Panc1 (cell line): ENCODE measurements at regions not wholly inside any gene's neighbourhood (a gene's known extent, or its start where the extent isn't known, plus 50 kb on each side); places are given as distances from the start of the nearest gene placed in this dataset.

ENCODE experiments used
- ATAC-seq: fragments of 200-7000 bp; cut with Tn5 transposase; 2 replicates; pipeline ENCODE4 v1.9.1; 2020; ENCODE audit warnings: mild to moderate bottlenecking, moderate library complexity
- BruUV-seq: library from RNA; stranded (reverse); fragments of 400-500 nt; replicated peaks from 2 replicates; lab custom pipeline; 2021; lab: Mats Ljungman, UMichigan
- CTCF ChIA-PET: fragments of 300-600 bp; sonication (Branson Sonifier 250); formaldehyde crosslinking; loops from one replicate; lab custom pipeline; 2022; ENCODE audit warnings: antibody characterized with exemption; lab: Charles Lee
- POLR2A ChIA-PET: fragments of 300-600 bp; sonication (Branson Sonifier 250); formaldehyde crosslinking; loops from one replicate; lab custom pipeline; 2022; ENCODE audit warnings: antibody characterized with exemption; lab: Charles Lee
- DNase-seq: peaks from one replicate; pipeline ENCODE4 v3.0.0-alpha.2; 2010; ENCODE audit warnings: low read depth, low spot score
- H3K27ac ChIP-seq: 2 replicates; pipeline ENCODE4 v1.5.1; 2011; ENCODE audit warnings: mild to moderate bottlenecking, low read length, inconsistent platforms
- H3K27me3 ChIP-seq: fragments of 200-500 bp; sonication (Bioruptor generic); 2 replicates; pipeline ENCODE4 v1.6.0; 2014; ENCODE audit warnings: low read length, inconsistent platforms; ENCODE audit not compliant: control insufficient read depth, insufficient read depth
- H3K36me3 ChIP-seq: fragments of 200-500 bp; sonication (Bioruptor generic); 2 replicates; pipeline ENCODE4 v1.5.1; 2014; ENCODE audit warnings: inconsistent platforms, mild to moderate bottlenecking, low read length, moderate library complexity; ENCODE audit not compliant: control insufficient read depth, insufficient read depth
- H3K4me1 ChIP-seq: 2 replicates; pipeline ENCODE4 v1.5.1; 2011; ENCODE audit warnings: inconsistent platforms, mild to moderate bottlenecking, low read length, moderate library complexity; ENCODE audit not compliant: control insufficient read depth, insufficient read depth
- H3K4me3 ChIP-seq, 2 experiments: 2 replicates each; pipeline ENCODE4 v1.5.1; 2011 to 2012; ENCODE audit warnings: low read depth in 2 of 2, low read length in 2 of 2, mild to moderate bottlenecking in 2 of 2, inconsistent platforms in 1 of 2, moderate library complexity in 1 of 2
- H3K9me3 ChIP-seq: fragments of 200-500 bp; sonication (Bioruptor generic); 2 replicates; pipeline ENCODE4 v1.5.1; 2014; ENCODE audit warnings: low read depth, mild to moderate bottlenecking, inconsistent platforms, low read length, moderate library complexity; ENCODE audit not compliant: control insufficient read depth, insufficient read depth
- POLR2AphosphoS5 ChIP-seq: IDR thresholded peaks from 2 replicates; pipeline ENCODE4 v1.6.1; 2012; ENCODE audit warnings: mild to moderate bottlenecking, low read depth, low read length, moderate library complexity
- SIN3A ChIP-seq: IDR thresholded peaks from 2 replicates; pipeline ENCODE4 v1.6.1; 2012; ENCODE audit warnings: low read depth, mild to moderate bottlenecking, low read length, moderate library complexity, borderline replicate concordance; ENCODE audit not compliant: insufficient read depth
- TCF7L2 ChIP-seq: IDR thresholded peaks from 2 replicates; pipeline ENCODE4 v1.6.1; 2011; ENCODE audit warnings: mild to moderate bottlenecking, low read depth, low read length, inconsistent platforms
- in situ Hi-C: cut with HindIII; loops from 2 replicates; pipeline ENCODE4 v1.10.0; 2016; ENCODE audit warnings: low sequenced_read_pairs, low pct_unique_long_range_greater_than_20kb
- intact Hi-C: fragments of 100-400 bp; cut with micrococcal nuclease; formaldehyde crosslinking; loops from one replicate; pipeline ENCODE4 v1.10.0; 2022; ENCODE audit not compliant: unreplicated experiment
- TF ChIP-seq, protein P1 (sequence below): fragments of 450-650 bp; IDR thresholded peaks from 2 replicates; pipeline ENCODE4 v1.5.1; 2017; ENCODE audit warnings: mild to moderate bottlenecking
- TF ChIP-seq, protein P2 (sequence below), 2 experiments: IDR thresholded peaks; 2 replicates each; pipeline ENCODE4 v1.6.1; 2011 to 2012; ENCODE audit warnings: low read depth in 2 of 2, control low read depth in 1 of 2, low read length in 1 of 2, mild to moderate bottlenecking in 1 of 2, moderate library complexity in 1 of 2; ENCODE audit not compliant: insufficient read depth in 1 of 2

DNA sequence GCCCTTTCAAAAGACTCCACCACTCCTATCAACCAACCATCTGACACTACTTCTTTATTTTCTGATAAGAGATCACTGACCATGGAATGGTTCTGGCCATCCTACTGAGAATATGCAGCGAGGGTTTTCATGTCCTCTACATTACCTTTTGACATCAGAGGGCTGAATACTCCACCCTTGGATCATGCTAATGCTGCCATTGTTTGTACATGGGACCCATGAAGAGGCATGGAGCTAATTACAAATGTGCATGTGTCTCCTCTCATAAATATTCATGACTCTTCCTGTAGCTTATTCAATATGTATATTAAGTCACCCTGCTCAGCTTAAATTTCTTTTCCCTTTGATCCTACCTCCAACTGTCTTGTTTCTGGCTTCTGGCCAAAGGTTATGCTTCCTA lies 1065.8 kb upstream of the GHITM start:
- in situ Hi-C loops: no loop called here
- ChIA-PET CTCF (no interaction called here), POLR2A (no interaction called here)
- TF ChIP-seq TCF7L2: no peak
- TF ChIP-seq POLR2AphosphoS5: no peak
- TF ChIP-seq, protein P1, sequence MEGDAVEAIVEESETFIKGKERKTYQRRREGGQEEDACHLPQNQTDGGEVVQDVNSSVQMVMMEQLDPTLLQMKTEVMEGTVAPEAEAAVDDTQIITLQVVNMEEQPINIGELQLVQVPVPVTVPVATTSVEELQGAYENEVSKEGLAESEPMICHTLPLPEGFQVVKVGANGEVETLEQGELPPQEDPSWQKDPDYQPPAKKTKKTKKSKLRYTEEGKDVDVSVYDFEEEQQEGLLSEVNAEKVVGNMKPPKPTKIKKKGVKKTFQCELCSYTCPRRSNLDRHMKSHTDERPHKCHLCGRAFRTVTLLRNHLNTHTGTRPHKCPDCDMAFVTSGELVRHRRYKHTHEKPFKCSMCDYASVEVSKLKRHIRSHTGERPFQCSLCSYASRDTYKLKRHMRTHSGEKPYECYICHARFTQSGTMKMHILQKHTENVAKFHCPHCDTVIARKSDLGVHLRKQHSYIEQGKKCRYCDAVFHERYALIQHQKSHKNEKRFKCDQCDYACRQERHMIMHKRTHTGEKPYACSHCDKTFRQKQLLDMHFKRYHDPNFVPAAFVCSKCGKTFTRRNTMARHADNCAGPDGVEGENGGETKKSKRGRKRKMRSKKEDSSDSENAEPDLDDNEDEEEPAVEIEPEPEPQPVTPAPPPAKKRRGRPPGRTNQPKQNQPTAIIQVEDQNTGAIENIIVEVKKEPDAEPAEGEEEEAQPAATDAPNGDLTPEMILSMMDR: no peak
- no peak for TF ChIP-seq SIN3A
- TF ChIP-seq, protein P2, sequence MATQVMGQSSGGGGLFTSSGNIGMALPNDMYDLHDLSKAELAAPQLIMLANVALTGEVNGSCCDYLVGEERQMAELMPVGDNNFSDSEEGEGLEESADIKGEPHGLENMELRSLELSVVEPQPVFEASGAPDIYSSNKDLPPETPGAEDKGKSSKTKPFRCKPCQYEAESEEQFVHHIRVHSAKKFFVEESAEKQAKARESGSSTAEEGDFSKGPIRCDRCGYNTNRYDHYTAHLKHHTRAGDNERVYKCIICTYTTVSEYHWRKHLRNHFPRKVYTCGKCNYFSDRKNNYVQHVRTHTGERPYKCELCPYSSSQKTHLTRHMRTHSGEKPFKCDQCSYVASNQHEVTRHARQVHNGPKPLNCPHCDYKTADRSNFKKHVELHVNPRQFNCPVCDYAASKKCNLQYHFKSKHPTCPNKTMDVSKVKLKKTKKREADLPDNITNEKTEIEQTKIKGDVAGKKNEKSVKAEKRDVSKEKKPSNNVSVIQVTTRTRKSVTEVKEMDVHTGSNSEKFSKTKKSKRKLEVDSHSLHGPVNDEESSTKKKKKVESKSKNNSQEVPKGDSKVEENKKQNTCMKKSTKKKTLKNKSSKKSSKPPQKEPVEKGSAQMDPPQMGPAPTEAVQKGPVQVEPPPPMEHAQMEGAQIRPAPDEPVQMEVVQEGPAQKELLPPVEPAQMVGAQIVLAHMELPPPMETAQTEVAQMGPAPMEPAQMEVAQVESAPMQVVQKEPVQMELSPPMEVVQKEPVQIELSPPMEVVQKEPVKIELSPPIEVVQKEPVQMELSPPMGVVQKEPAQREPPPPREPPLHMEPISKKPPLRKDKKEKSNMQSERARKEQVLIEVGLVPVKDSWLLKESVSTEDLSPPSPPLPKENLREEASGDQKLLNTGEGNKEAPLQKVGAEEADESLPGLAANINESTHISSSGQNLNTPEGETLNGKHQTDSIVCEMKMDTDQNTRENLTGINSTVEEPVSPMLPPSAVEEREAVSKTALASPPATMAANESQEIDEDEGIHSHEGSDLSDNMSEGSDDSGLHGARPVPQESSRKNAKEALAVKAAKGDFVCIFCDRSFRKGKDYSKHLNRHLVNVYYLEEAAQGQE (IDR thresholded peaks at IDR 0.05; ENCODE audit: insufficient read depth in 1 of 2, low read depth in 2 of 2, low read length in 1 of 2): no peak
- no peak for ATAC-seq
- no peak for DNase-seq
- Histone ChIP-seq H3K36me3 (no peaks in the 10 kb centered on the region), H3K27ac (no peak overlapping the region), H3K27me3 (no peaks in the 10 kb centered on the region), H3K4me3 (no peak overlapping the region), H3K4me1 (no peaks in the 10 kb centered on the region), H3K9me3 (no peaks in the 10 kb centered on the region)
- no TSS peak for BruUV-seq
- intact Hi-C loops: no loop called here

DNA sequence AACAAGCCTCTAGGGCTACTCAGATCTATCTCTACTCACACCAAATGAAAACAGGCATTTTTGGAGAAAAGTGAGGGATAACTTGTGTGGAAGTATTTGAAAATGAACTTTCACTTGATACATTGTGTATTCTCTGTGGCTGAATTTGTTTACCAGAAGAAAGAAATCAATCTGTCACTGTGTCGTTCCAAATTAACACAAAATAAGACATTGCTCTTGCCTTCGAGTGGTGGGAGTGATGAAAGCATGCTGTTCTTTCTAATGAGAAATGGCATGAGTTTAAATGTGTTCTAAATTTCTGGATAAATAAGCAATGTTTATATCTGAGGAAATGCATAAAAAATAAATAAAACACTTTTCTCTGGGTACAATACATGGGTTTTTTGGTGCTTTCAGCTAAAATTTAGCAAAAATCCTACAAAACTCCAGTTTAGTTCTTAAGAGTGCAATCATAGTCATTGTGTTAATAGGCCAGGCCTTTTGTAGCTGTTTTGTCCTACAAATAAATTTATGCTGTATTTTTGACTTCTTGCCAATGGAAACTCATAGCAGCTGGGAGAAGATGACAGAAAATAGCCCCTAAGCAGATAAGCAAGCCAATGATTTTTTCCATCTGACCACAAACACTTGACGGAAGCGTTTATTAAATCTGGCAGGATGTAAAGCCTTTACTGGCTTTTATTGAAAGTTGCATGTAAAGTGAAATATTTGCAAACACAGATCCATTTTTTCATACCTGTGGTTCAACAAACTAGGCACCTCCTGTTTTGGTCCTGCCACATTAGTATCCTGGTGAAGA lies 1064.1 kb upstream of the GHITM start:
- ATAC-seq (no peak), DNase-seq (no peak)
- no peak overlapping the region for H3K27ac ChIP-seq
- BruUV-seq: no TSS peak
- no peak overlapping the region for H3K4me3 ChIP-seq
- ChIA-PET CTCF (no interaction called here), POLR2A (no interaction called here)
- no peaks in the 10 kb centered on the region for H3K9me3 ChIP-seq
- H3K27me3 ChIP-seq: no peaks in the 10 kb centered on the region
- in situ Hi-C loops: no loop called here
- intact Hi-C loops: no loop called here
- TF ChIP-seq, protein P1: no peak
- no peak for TF ChIP-seq POLR2AphosphoS5
- TF ChIP-seq, protein P2 (IDR thresholded peaks at IDR 0.05; ENCODE audit: insufficient read depth in 1 of 2, low read depth in 2 of 2, low read length in 1 of 2): no peak
- no peak for TF ChIP-seq SIN3A
- no peak for TF ChIP-seq TCF7L2
- H3K4me1 ChIP-seq: no peaks in the 10 kb centered on the region
- H3K36me3 ChIP-seq: no peaks in the 10 kb centered on the region
